A549 (cell line): ENCODE measurements at regions not wholly inside any gene's neighbourhood (a gene's known extent, or its start where the extent isn't known, plus 50 kb on each side); places are given as distances from the start of the nearest gene placed in this dataset.

Experiments used
- ESRRA ChIP-seq: fragments of 150-350 bp; IDR thresholded peaks from 2 replicates; pipeline ENCODE4 v1.6.1; 2014; ENCODE audit warnings: mild to moderate bottlenecking, low read length, borderline replicate concordance
- MAFK ChIP-seq: fragments of 450-650 bp; IDR thresholded peaks from 2 replicates; pipeline ENCODE4 v1.6.1; 2014; ENCODE audit not compliant: partially characterized antibody
- POLR2A ChIP-seq: IDR thresholded peaks from 2 replicates; pipeline ENCODE4 v1.6.1; 2012; ENCODE audit warnings: mild to moderate bottlenecking, low read length
- RAD21 ChIP-seq, 2 experiments: fragments of >200 bp in 1 of 2; sonication (Bioruptor Twin) in 1 of 2; formaldehyde crosslinking in 1 of 2; IDR thresholded peaks in 1 of 2; conservative IDR thresholded peaks in 1 of 2; 2 replicates in 1 of 2; 3 replicates in 1 of 2; pipeline ENCODE4 v1.6.1; 2012 to 2018; ENCODE audit warnings: inconsistent platforms in 1 of 2

DNA sequence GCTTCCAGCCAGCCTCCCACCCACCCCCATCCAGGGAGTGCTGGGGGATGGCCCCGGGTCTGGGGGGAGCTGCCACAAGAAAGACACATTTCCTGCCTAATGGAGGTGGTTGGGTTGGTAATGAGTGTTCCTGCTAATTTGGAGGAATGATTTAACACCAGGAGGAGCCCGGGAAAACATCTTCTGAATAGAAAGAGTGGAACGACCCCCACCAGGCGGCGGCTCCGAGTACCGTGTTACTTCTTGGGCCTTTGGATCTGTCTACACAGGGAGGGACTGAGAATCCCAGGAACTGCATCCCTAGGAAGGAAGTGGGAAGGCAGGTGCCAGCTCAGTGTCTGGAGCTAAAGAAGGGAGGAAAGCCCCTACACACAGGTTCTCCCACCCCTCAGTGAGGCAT is 64.6 kb downstream of the TSPAN17 start:
- no peak for TF ChIP-seq ESRRA
- TF ChIP-seq POLR2A: no peak
- no peak for TF ChIP-seq RAD21 (conservative IDR thresholded peaks at IDR 0.05 in 1 of 2, IDR thresholded peaks at IDR 0.05 in 1 of 2)
- no peak for TF ChIP-seq MAFK
